HS-5 (cell line): ENCODE measurements at regions not wholly inside any gene's neighbourhood (a gene's known extent, or its start where the extent isn't known, plus 50 kb on each side); places are given as distances from the start of the nearest gene placed in this dataset.

Source experiments
- DNase-seq: peaks from one replicate; pipeline ENCODE4 v3.0.0-alpha.2; 2012; ENCODE audit warnings: low read depth

DNA sequence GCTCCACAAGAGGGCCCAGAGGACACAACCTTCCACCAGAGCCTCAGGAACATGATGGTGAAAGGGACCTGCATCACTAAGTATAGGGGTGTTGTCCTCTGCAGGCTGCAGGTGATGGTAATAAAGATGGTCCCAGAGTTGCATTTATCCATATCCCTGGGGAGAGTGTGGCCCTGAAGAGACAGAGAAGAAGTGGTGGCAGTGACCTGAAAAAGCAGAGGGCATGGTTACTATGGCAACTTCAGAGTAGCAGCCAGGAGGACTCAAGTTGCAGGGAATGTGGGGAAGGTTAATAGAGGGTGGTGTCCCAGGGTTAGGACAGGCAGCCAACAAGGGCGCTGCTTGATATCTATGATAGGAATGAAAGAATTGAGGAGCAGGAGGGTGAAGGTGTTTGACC lies 57.1 kb downstream of the HLA-A start:
- DNase-seq: no peak

DNA sequence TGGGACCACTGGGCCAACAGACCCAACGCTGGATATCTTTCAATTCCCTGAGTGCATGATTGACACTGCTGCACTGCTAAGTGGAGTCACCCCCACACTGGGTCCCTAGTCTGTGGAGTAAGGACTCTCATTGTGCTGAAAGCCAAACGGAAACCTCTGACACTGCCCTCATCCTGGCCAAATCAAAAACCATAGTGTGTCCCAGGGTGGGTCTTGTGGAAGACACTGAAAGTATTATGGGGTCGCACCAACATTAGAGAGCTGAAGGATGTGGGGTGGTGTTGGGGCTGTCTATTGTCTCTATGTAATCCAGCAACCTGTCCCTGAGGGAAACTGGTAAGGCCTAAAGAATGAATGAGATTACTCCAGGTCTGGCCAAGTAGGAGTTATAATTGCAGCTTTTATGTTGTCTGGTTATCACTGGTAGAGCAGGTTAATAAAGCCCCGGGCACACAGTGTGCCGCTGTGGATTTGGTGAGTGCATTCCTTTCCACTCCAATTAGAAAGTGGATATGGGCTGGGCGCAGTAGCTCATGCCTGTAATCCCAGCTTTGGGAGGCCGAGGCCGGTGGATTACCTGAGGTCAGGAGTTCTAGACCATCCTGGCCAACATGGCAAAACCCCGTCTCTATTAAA lies 57.9 kb downstream of the HLA-A start:
- DNase-seq: no peak

DNA sequence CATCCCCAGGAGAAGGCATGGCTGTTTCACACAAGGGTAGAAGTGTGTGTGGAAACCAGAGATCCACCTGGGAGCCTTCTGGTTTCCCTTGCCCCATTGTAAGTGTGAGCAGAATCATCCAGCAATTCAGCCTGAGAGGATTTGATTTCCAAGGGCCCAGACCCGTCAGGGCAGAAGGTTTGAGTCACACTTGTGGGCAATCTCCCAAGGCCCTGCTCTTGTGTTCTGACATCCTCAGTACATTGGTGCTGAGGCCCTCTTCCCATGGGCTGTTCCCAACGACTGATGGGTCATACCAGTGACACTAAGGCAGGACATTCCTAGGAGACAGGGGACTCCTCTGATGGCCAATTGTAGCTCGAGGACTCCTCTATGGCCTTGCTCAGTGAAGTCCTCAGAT lies 58.2 kb upstream of the POLR1H start:
- DNase-seq: peak; percentile 14

DNA sequence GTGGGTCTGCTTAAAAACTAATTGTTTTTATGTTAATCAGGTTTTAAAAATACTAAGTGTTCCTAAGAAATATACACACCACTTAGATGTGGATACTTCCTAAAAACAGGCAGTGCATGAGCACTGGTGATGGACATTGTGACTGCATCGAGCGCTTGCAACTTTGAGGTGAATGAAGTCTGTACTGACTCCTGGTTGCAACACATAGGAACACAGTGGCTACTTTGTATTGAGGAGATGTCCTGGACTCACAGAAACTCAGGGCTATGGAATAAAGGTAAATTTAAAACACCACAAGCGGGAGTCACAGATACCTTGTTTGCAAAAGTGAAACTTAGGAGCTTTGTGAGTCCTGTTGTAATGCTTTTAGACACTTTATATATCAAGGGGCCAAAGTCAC lies 55.6 kb upstream of the POLR1H start:
- no peak for DNase-seq

- no peak for DNase-seq
Measured at GRCh38 chr6:30006170-30007131, 54.6 kb upstream of the POLR1H start.

DNA sequence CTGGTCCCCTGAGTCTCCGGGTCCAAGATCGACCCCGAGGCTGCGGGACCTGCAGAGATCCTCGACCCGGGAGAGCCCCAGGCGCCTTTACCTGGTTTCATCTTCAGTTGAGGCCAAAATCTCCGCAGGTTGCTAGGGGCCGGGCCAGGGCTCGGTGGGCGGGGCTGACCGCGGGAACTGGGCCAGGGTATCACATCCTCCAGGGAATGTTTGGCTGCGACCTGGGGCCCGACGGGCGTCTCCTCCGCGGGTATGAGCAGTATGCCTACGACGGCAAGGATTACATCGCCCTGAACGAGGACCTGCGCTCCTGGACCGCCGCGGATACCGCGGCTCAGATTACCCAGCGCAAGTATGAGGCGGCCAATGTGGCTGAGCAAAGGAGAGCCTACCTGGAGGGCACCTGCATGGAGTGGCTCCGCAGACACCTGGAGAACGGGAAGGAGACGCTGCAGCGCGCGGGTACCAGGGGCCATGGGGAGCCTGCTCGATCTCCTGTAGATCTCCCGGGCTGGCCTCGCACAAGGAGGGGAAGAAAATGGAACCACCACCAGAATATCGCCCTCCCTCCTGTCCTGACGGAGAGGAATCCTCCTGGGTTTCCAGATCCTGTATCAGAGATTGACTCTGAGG lies 53.8 kb upstream of the POLR1H start:
- DNase-seq: no peak

DNA sequence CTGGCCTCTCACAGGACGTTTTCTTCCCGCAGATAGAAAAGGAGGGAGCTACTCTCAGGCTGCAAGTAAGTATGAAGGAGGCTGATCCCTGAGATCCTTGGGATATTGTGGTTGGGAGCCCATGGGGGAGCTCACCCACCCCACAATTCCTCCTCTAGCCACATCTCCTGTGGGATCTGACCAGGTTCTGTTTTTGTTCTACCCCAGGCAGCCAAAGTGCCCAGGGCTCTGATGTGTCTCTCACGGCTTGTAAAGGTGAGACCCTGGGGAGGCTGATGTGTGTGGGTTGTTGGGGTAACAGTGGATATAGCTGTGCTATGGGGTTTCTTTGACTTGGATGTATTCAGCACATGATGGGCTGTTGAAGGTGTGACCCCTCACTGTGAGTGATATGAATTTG lies 52.0 kb upstream of the POLR1H start:
- DNase-seq: no peak
